ENCODE measurements at regions not wholly inside any gene's neighbourhood (a gene's known extent, or its start where the extent isn't known, plus 50 kb on each side); places are given as distances from the start of the nearest gene placed in this dataset.

DNA sequence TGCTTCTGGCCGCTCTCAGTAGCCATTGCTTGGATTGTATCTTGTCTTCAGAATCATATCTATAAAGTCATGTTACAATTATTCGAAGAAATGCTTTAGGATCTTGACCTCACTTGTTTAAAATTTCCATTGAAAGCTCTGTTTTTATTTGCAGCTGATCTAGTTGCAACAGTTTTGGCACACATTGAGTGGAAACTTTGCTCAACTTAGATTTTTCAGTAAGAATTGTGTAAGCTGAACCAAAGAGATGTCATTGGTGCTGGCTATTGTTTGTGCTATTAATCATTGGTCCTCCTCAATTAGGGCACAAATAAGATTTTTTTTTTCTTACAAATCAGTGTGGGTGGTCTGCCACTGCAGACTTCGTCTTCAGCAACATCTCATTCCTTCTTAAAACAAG lies 649.2 kb downstream of the MMUT start:
- H3K27ac ChIP-seq, result no peak overlapping the region
- intact Hi-C loops (cut with DNase I; ENCODE audit: low total_unique reads) (no loop called here), in situ Hi-C loops (cut with MboI; ENCODE audit: low pct_ligation_motif_present in 1 of 4, low pct_unique_long_range_greater_than_20kb in 1 of 4, low sequenced_read_pairs in 3 of 4) (no loop called here)
- H3K27me3 ChIP-seq, result no peaks in the 10 kb centered on the region
- DNase-seq, result no peak
- no peaks in the 10 kb centered on the region for H3K9me3 ChIP-seq
- no peak overlapping the region for H3K4me3 ChIP-seq
- no peak for TF ChIP-seq POLR2A (IDR thresholded peaks at IDR 0.05)
- TF ChIP-seq POLR2AphosphoS5 (IDR thresholded peaks at IDR 0.05), result no peak
- TF ChIP-seq EP300 (IDR thresholded peaks at IDR 0.05; ENCODE audit: low read depth), result no peak
- TF ChIP-seq, protein P1, sequence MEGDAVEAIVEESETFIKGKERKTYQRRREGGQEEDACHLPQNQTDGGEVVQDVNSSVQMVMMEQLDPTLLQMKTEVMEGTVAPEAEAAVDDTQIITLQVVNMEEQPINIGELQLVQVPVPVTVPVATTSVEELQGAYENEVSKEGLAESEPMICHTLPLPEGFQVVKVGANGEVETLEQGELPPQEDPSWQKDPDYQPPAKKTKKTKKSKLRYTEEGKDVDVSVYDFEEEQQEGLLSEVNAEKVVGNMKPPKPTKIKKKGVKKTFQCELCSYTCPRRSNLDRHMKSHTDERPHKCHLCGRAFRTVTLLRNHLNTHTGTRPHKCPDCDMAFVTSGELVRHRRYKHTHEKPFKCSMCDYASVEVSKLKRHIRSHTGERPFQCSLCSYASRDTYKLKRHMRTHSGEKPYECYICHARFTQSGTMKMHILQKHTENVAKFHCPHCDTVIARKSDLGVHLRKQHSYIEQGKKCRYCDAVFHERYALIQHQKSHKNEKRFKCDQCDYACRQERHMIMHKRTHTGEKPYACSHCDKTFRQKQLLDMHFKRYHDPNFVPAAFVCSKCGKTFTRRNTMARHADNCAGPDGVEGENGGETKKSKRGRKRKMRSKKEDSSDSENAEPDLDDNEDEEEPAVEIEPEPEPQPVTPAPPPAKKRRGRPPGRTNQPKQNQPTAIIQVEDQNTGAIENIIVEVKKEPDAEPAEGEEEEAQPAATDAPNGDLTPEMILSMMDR (IDR thresholded peaks at IDR 0.05), result no peak
- peaks cover 0 to 6% (median 0%) of the 10 kb centered on the region in 4 donors for H3K4me1 ChIP-seq
- 75% methylated on average over 3 of the region's 3 CpGs for WGBS, 2 donors (ENCODE audit: low coverage in 1 of 2)
- no peaks in the 10 kb centered on the region for H3K36me3 ChIP-seq

DNA sequence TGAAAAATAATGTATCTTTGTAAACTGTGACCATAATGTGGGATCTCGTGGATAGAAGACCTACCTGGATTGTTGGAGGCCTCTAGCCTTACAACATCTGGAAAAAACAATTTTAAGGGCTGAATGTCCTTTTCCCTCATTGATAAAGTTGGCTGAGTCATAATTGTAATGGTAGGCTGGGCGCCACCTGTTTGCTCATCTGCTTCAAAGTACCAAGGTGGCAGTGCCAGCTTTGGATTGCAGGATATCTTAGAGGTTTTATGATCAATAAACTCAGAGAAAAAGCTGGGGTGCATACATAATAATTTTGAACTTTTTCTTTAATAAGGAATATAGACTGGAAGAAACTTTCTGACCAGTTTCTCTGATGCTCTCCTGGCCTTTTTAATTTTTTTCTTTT lies 653.4 kb downstream of the MMUT start:
- Histone ChIP-seq H3K9me3 (no peaks in the 10 kb centered on the region), H3K27me3 (no peaks in the 10 kb centered on the region), H3K4me3 (no peak overlapping the region), H3K36me3 (no peaks in the 10 kb centered on the region), H3K4me1 (peaks cover 0 to 6% (median 0%) of the 10 kb centered on the region in 4 donors), H3K27ac (no peak overlapping the region)
- DNase-seq, result peak; percentile 24
- 28 to 37% methylated on average over 2 of the region's 2 CpGs for WGBS, 2 donors (ENCODE audit: low coverage in 1 of 2)
- in situ Hi-C loops (cut with MboI; ENCODE audit: low pct_ligation_motif_present in 1 of 4, low pct_unique_long_range_greater_than_20kb in 1 of 4, low sequenced_read_pairs in 3 of 4) (no loop called here), intact Hi-C loops (cut with DNase I; ENCODE audit: low total_unique reads) (no loop called here)
- TF ChIP-seq POLR2A (IDR thresholded peaks at IDR 0.05) (no peak), EP300 (IDR thresholded peaks at IDR 0.05; ENCODE audit: low read depth) (no peak), POLR2AphosphoS5 (IDR thresholded peaks at IDR 0.05) (no peak)
- TF ChIP-seq, protein P1 (IDR thresholded peaks at IDR 0.05), result no peak

- DNase-seq, result no peak
- WGBS, 2 donors (ENCODE audit: low coverage in 1 of 2), result 57 to 65% methylated on average over 4 of the region's 4 CpGs
- intact Hi-C loops (cut with DNase I; ENCODE audit: low total_unique reads), result no loop called here
- H3K36me3 ChIP-seq, result no peaks in the 10 kb centered on the region
- no peaks in the 10 kb centered on the region for H3K9me3 ChIP-seq
- H3K4me3 ChIP-seq, result no peak overlapping the region
- TF ChIP-seq EP300 (IDR thresholded peaks at IDR 0.05; ENCODE audit: low read depth) (no peak), POLR2AphosphoS5 (IDR thresholded peaks at IDR 0.05) (no peak), POLR2A (IDR thresholded peaks at IDR 0.05) (no peak)
- TF ChIP-seq, protein P1 (IDR thresholded peaks at IDR 0.05), result no peak
- peaks cover 0 to 6% (median 0%) of the 10 kb centered on the region in 4 donors for H3K4me1 ChIP-seq
- no peak overlapping the region for H3K27ac ChIP-seq
- in situ Hi-C loops (cut with MboI; ENCODE audit: low pct_ligation_motif_present in 1 of 4, low pct_unique_long_range_greater_than_20kb in 1 of 4, low sequenced_read_pairs in 3 of 4), result no loop called here
- H3K27me3 ChIP-seq, result no peaks in the 10 kb centered on the region
These were observed 653.8 kb downstream of the MMUT start for GRCh38 chr6:48809245-48809644.

DNA sequence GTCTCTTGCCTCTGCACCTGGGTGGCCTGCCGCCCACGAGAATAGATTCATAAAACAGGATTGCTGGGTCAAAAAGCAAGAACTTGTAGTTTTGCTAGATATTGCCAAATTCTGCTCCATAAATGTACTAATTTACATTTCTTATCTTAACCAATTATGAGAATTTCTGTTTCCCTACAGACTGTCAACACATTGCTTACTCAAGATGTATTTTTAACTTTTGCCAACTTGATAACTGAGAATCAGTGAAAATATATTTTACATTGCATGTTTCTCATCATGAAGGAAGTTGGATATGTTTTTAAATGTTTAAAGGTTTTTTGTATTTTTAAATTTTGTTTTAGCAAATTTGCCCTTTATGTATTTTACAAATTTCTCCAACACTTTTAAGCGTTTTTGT lies 664.8 kb downstream of the MMUT start:
- DNase-seq, result no peak
- in situ Hi-C loops (cut with MboI; ENCODE audit: low pct_ligation_motif_present in 1 of 4, low pct_unique_long_range_greater_than_20kb in 1 of 4, low sequenced_read_pairs in 3 of 4), result no loop called here
- WGBS, 2 donors (ENCODE audit: low coverage in 1 of 2), result 74 to 81% methylated on average over 3 of the region's 3 CpGs
- intact Hi-C loops (cut with DNase I; ENCODE audit: low total_unique reads), result no loop called here
- no peak overlapping the region for H3K27ac ChIP-seq
- H3K27me3 ChIP-seq, result no peaks in the 10 kb centered on the region
- H3K4me1 ChIP-seq, result no peaks in the 10 kb centered on the region
- TF ChIP-seq POLR2A (IDR thresholded peaks at IDR 0.05) (no peak), POLR2AphosphoS5 (IDR thresholded peaks at IDR 0.05) (no peak), EP300 (IDR thresholded peaks at IDR 0.05; ENCODE audit: low read depth) (no peak)
- TF ChIP-seq, protein P1 (IDR thresholded peaks at IDR 0.05), result no peak
- no peaks in the 10 kb centered on the region for H3K9me3 ChIP-seq
- no peak overlapping the region for H3K4me3 ChIP-seq
- H3K36me3 ChIP-seq, result no peaks in the 10 kb centered on the region
